Gastroesophageal sphincter (tissue), 4 donors: ENCODE measurements at regions not wholly inside any gene's neighbourhood (a gene's known extent, or its start where the extent isn't known, plus 50 kb on each side); places are given as distances from the start of the nearest gene placed in this dataset.

Experiments used
- ATAC-seq: fragments of 150-250 bp; one replicate; pipeline ENCODE4 v1.9.1; 2016; ENCODE audit warnings: mild to moderate bottlenecking, moderate library complexity
- H3K27ac ChIP-seq, 4 donors: fragments of 200-600 bp; sonication (generic) in 3 of 4; 1 replicate in 3 of 4; 2 replicates in 1 of 4; pipeline ENCODE4 v1.5.1; 2016 to 2019
- H3K27me3 ChIP-seq: fragments of 200-600 bp; sonication (generic); one replicate; pipeline ENCODE4 v1.5.1; 2019
- H3K36me3 ChIP-seq, 2 donors: fragments of 200-600 bp; sonication (generic); one replicate each; pipeline ENCODE4 v1.5.1; 2019; ENCODE audit warnings: control low read depth in 1 of 2
- H3K4me1 ChIP-seq, 3 donors: fragments of 200-600 bp; sonication (generic); 1 replicate in 2 of 3; 2 replicates in 1 of 3; pipeline ENCODE4 v1.5.1; 2016 to 2019; ENCODE audit warnings: control low read depth in 2 of 3
- H3K4me3 ChIP-seq, 2 donors: fragments of 200-600 bp; sonication (generic); one replicate each; pipeline ENCODE4 v1.5.1; 2019; ENCODE audit warnings: mild to moderate bottlenecking in 1 of 2, moderate library complexity in 1 of 2
- H3K9me3 ChIP-seq, 3 donors: fragments of 200-600 bp; sonication (generic); one replicate each; pipeline ENCODE4 v1.5.1; 2017 to 2019; ENCODE audit warnings: control low read depth in 2 of 3
- EP300 ChIP-seq: sonication (generic); formaldehyde crosslinking; IDR thresholded peaks from one replicate; pipeline ENCODE4 v1.6.1; 2017; ENCODE audit warnings: antibody characterized with exemption, mild to moderate bottlenecking
- POLR2A ChIP-seq, 2 donors: fragments of 450-650 bp; IDR thresholded peaks; one replicate each; pipeline ENCODE4 v1.6.1; 2017; ENCODE audit warnings: antibody characterized with exemption in 2 of 2, mild to moderate bottlenecking in 2 of 2, moderate library complexity in 1 of 2
- POLR2AphosphoS5 ChIP-seq: sonication (generic); formaldehyde crosslinking; IDR thresholded peaks from one replicate; pipeline ENCODE4 v1.6.1; 2017; ENCODE audit warnings: antibody characterized with exemption
- WGBS, 2 donors: methylation state at CpG; one replicate each; pipeline ENCODE4 v1.1.5; 2018; ENCODE audit warnings: low coverage in 1 of 2; 5-methylcytosine and 5-hydroxymethylcytosine counted together
- TF ChIP-seq, protein P1 (sequence below), 4 experiments: fragments of 200-600 bp in 2 of 4; fragments of 450-650 bp in 2 of 4; sonication (generic) in 1 of 4; IDR thresholded peaks; one replicate each; pipeline ENCODE4 v1.5.1; 2017 to 2019; ENCODE audit warnings: antibody characterized with exemption in 4 of 4, mild to moderate bottlenecking in 2 of 4, moderate library complexity in 2 of 4

DNA sequence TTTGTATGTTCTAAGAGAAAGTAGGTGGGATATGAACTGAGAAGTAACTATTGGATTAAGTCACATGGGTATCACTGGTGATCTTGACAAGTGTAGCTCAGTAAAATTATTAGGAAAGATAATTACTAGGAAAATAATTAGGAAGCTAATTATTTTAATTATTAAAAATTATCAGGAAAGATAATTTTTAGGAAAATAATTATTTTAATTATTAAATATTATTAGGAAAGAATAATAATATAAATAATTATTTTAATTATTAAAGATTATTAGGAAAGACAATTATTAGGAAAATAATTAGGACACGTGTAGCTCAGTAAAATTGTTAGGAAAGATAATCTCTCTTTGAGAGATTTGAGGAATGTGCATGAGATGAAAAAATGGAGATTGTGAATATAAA, 623.4 kb upstream of the PIK3C3 start:
- Histone ChIP-seq H3K27me3 (no peaks in the 10 kb centered on the region), H3K36me3 (no peaks in the 10 kb centered on the region), H3K27ac (no peak overlapping the region), H3K4me3 (no peak overlapping the region), H3K9me3 (no peaks in the 10 kb centered on the region), H3K4me1 (no peaks in the 10 kb centered on the region)
- WGBS, 2 donors: 73 to 85% methylated on average over 1 of the region's 1 CpG
- no peak for ATAC-seq
- TF ChIP-seq POLR2A (IDR thresholded peaks at IDR 0.05): no peak
- TF ChIP-seq EP300: no peak
- no peak for TF ChIP-seq POLR2AphosphoS5
- TF ChIP-seq, protein P1, sequence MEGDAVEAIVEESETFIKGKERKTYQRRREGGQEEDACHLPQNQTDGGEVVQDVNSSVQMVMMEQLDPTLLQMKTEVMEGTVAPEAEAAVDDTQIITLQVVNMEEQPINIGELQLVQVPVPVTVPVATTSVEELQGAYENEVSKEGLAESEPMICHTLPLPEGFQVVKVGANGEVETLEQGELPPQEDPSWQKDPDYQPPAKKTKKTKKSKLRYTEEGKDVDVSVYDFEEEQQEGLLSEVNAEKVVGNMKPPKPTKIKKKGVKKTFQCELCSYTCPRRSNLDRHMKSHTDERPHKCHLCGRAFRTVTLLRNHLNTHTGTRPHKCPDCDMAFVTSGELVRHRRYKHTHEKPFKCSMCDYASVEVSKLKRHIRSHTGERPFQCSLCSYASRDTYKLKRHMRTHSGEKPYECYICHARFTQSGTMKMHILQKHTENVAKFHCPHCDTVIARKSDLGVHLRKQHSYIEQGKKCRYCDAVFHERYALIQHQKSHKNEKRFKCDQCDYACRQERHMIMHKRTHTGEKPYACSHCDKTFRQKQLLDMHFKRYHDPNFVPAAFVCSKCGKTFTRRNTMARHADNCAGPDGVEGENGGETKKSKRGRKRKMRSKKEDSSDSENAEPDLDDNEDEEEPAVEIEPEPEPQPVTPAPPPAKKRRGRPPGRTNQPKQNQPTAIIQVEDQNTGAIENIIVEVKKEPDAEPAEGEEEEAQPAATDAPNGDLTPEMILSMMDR (IDR thresholded peaks at IDR 0.05): no peak

DNA sequence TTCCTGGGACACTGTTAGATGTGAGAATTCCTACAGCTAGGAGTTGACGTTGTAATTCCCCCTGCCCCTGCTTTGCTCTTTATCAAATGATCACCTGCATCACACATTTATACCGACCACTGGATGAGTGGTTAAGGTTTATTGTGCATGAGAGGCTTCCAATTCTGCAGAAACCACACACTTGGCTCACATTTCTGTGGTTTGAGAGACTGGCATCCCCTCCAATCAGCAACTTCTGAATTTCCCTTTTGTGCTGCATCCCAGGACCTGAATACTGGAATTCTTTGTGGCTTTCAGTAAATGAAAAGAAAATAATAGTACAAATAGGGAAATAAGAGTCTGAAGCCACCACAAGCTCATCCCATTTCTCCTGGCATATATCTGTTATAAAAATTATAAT, 628.7 kb upstream of the PIK3C3 start:
- WGBS, 2 donors: 76 to 80% methylated on average over 1 to 2 of the region's 2 CpGs
- ATAC-seq: no peak
- H3K27me3 ChIP-seq: no peaks in the 10 kb centered on the region
- TF ChIP-seq POLR2A (IDR thresholded peaks at IDR 0.05) (no peak), EP300 (no peak), POLR2AphosphoS5 (no peak)
- TF ChIP-seq, protein P1 (IDR thresholded peaks at IDR 0.05): no peak
- no peaks in the 10 kb centered on the region for H3K9me3 ChIP-seq
- H3K4me3 ChIP-seq: no peak overlapping the region
- no peak overlapping the region for H3K27ac ChIP-seq
- H3K4me1 ChIP-seq: no peaks in the 10 kb centered on the region
- no peaks in the 10 kb centered on the region for H3K36me3 ChIP-seq

DNA sequence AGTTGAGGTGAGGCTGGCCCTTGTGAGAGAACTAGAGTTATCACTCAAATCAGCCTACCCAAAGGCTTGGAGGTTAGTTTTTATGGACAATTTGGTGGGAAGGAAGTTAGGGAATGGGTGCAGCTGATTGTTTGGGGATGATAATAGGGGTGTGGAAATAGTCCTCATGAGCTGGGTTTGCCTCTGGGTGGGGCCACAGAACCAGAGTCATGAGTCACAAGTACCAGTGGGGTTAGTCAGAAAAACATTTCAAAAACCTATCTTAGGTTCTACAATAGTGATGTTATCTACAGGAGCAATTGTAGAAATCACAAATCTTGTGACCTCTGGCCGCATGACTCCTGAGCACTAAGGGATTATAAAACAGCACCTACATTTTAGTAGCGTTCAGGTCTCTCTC, 630.1 kb upstream of the PIK3C3 start:
- TF ChIP-seq, protein P1 (IDR thresholded peaks at IDR 0.05): no peak
- TF ChIP-seq EP300 (no peak), POLR2AphosphoS5 (no peak), POLR2A (IDR thresholded peaks at IDR 0.05) (no peak)
- 80 to 84% methylated on average over 1 to 2 of the region's 2 CpGs for WGBS, 2 donors
- no peaks in the 10 kb centered on the region for H3K4me1 ChIP-seq

DNA sequence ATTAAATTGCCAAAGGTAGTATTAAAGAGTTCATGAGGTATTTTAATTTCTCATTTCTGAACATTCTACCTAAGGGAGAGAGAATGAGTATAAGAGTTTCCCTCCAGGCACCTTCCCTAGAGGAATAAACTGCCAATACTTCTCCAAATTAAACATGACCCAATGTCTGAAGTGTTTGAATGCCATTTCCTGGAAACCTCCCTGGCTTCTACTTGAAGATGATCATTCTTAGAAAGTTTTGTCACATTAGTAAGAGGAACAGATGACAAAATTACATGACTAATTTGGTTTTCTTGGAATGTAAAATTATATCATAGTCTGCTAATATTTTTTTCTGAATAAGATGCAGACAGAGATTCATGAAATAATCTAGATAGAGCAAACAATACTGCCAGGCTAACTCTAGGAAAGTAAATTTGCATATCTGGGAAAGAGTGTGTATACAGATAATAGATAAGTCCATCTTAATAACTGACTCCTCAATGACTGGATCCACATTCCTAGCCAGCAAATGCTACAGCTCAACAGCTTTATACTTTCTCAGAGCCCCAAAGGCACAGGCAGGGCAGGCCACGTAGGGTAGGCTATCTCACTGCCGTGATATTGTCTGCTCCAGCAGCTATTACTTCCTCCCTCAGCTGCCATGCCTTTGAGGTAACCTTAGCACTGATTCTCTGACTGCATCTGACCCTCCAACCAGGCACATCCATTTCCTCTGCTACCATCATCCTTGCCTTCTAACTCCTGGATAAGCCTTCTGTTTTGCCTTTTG, 630.8 kb upstream of the PIK3C3 start:
- Histone ChIP-seq H3K4me3 (no peak overlapping the region), H3K36me3 (no peaks in the 10 kb centered on the region), H3K9me3 (no peaks in the 10 kb centered on the region), H3K4me1 (no peaks in the 10 kb centered on the region), H3K27me3 (no peaks in the 10 kb centered on the region), H3K27ac (no peak overlapping the region)
- 68 to 76% methylated on average over 2 of the region's 2 CpGs for WGBS, 2 donors
- no peak for ATAC-seq
- TF ChIP-seq POLR2AphosphoS5 (no peak), POLR2A (IDR thresholded peaks at IDR 0.05) (no peak), EP300 (no peak)
- TF ChIP-seq, protein P1 (IDR thresholded peaks at IDR 0.05): no peak

More for the DNA sequence above, 630.1 kb upstream of the PIK3C3 start:
- no peaks in the 10 kb centered on the region for H3K36me3 ChIP-seq
- no peak for ATAC-seq
- no peaks in the 10 kb centered on the region for H3K9me3 ChIP-seq
- no peak overlapping the region for H3K27ac ChIP-seq
- no peak overlapping the region for H3K4me3 ChIP-seq
- no peaks in the 10 kb centered on the region for H3K27me3 ChIP-seq

DNA sequence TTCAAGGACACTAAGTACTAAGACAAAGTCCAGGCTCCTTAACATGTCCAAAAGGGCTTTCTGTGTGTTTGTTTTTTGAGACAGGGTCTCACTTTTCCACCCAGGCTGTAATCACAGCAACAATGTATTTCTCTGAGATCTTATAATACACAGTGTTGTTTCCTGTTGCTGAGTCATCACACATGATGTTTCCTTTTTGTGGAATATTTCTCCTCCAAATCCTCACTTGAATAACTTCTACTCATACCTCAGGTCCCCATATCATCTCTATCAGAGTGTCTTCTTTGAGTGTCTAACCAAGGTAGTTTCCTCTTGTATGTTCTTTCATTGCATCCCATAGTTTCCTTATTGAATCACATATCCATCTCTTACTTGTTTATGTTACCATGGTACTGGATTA, 632.0 kb upstream of the PIK3C3 start:
- no peaks in the 10 kb centered on the region for H3K4me1 ChIP-seq
- H3K9me3 ChIP-seq: no peaks in the 10 kb centered on the region
- H3K27ac ChIP-seq: no peak overlapping the region
- ATAC-seq: no peak
- no peak overlapping the region for H3K4me3 ChIP-seq
- no peak for TF ChIP-seq EP300
- TF ChIP-seq POLR2AphosphoS5: no peak
- TF ChIP-seq, protein P1 (IDR thresholded peaks at IDR 0.05): no peak
- TF ChIP-seq POLR2A (IDR thresholded peaks at IDR 0.05): no peak
- no peaks in the 10 kb centered on the region for H3K36me3 ChIP-seq
- no peaks in the 10 kb centered on the region for H3K27me3 ChIP-seq
